ENCODE measurements at regions not wholly inside any gene's neighbourhood (a gene's known extent, or its start where the extent isn't known, plus 50 kb on each side); places are given as distances from the start of the nearest gene placed in this dataset.

DNA sequence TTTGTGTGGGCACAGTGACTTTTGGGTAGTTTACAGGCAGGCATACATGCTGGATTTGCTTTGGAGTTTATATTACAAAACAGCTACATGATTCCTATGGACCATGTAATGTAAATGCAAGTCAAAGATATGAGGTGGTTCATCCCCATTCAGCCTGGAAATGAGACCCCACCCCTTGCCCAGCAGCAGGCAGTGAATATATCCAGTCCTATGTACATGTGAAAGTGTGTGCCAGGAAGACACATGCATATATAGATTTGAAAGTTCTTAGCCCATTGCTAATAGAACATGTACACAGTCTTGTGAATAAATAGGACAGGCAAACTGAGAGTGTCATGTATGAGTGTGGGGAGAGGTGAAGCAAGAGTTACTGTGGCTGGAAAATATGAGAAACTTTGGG is 65.3 kb downstream of the FZD1 start:
- no peak for TF ChIP-seq POLR2A (IDR thresholded peaks at IDR 0.05; ENCODE audit: low read depth, low read length)
- no peak for TF ChIP-seq CTCF (IDR thresholded peaks at IDR 0.05 in 2 of 3, conservative IDR thresholded peaks at IDR 0.05 in 1 of 3; ENCODE audit: control insufficient read depth in 2 of 3, extremely low read depth in 1 of 3, insufficient read depth in 1 of 3, low read depth in 3 of 3, low read length in 3 of 3)
- TF ChIP-seq CBFB (IDR thresholded peaks at IDR 0.05; ENCODE audit: low read depth), result no peak
- TF ChIP-seq BRCA1 (IDR thresholded peaks at IDR 0.05; ENCODE audit: low read depth, low read length), result no peak
- TF ChIP-seq MXI1 (IDR thresholded peaks at IDR 0.05; ENCODE audit: low read depth, low read length), result no peak
- no peak for TF ChIP-seq JUND (IDR thresholded peaks at IDR 0.05; ENCODE audit: low read depth, low read length)
- TF ChIP-seq MTA3 (IDR thresholded peaks at IDR 0.05; ENCODE audit: borderline replicate concordance, low read length), result no peak
- TF ChIP-seq, protein P1, sequence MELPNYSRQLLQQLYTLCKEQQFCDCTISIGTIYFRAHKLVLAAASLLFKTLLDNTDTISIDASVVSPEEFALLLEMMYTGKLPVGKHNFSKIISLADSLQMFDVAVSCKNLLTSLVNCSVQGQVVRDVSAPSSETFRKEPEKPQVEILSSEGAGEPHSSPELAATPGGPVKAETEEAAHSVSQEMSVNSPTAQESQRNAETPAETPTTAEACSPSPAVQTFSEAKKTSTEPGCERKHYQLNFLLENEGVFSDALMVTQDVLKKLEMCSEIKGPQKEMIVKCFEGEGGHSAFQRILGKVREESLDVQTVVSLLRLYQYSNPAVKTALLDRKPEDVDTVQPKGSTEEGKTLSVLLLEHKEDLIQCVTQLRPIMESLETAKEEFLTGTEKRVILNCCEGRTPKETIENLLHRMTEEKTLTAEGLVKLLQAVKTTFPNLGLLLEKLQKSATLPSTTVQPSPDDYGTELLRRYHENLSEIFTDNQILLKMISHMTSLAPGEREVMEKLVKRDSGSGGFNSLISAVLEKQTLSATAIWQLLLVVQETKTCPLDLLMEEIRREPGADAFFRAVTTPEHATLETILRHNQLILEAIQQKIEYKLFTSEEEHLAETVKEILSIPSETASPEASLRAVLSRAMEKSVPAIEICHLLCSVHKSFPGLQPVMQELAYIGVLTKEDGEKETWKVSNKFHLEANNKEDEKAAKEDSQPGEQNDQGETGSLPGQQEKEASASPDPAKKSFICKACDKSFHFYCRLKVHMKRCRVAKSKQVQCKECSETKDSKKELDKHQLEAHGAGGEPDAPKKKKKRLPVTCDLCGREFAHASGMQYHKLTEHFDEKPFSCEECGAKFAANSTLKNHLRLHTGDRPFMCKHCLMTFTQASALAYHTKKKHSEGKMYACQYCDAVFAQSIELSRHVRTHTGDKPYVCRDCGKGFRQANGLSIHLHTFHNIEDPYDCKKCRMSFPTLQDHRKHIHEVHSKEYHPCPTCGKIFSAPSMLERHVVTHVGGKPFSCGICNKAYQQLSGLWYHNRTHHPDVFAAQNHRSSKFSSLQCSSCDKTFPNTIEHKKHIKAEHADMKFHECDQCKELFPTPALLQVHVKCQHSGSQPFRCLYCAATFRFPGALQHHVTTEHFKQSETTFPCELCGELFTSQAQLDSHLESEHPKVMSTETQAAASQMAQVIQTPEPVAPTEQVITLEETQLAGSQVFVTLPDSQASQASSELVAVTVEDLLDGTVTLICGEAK (IDR thresholded peaks at IDR 0.05; ENCODE audit: borderline replicate concordance), result no peak
- no peak for TF ChIP-seq SKIL (IDR thresholded peaks at IDR 0.05; ENCODE audit: low read depth, poor library complexity, severe bottlenecking)
